DND-41 (cell line): ENCODE measurements at regions not wholly inside any gene's neighbourhood (a gene's known extent, or its start where the extent isn't known, plus 50 kb on each side); places are given as distances from the start of the nearest gene placed in this dataset.

Experiments
- ATAC-seq: fragments of 200-7000 bp; cut with Tn5 transposase; 3 replicates; pipeline ENCODE4 v1.9.1; 2021; ENCODE audit warnings: low read depth; ENCODE audit not compliant: insufficient read depth
- DNase-seq: peaks from one replicate; pipeline ENCODE4 v3.0.0-alpha.2; 2020
- H2AFZ ChIP-seq: 2 replicates; pipeline ENCODE4 v1.6.0; 2012; ENCODE audit warnings: low read depth, low read length
- H3K27ac ChIP-seq: 2 replicates; pipeline ENCODE4 v1.5.1; 2012; ENCODE audit warnings: low read length, inconsistent platforms
- H3K27me3 ChIP-seq: fragments of 200-600 bp; sonication (generic); 2 replicates; pipeline ENCODE4 v1.6.0; 2012; ENCODE audit warnings: low read length, mild to moderate bottlenecking, inconsistent platforms; ENCODE audit not compliant: insufficient read depth, poor library complexity
- H3K36me3 ChIP-seq: 2 replicates; pipeline ENCODE4 v1.5.1; 2012; ENCODE audit warnings: low read length, inconsistent platforms; ENCODE audit not compliant: insufficient read depth
- H3K4me1 ChIP-seq: 2 replicates; pipeline ENCODE4 v1.5.1; 2012; ENCODE audit warnings: mild to moderate bottlenecking, low read length; ENCODE audit not compliant: insufficient read depth
- H3K4me2 ChIP-seq: 2 replicates; pipeline ENCODE4 v1.6.0; 2012; ENCODE audit warnings: mild to moderate bottlenecking, moderate library complexity, low read length, inconsistent platforms; ENCODE audit not compliant: insufficient read depth
- H3K4me3 ChIP-seq, 2 experiments: fragments of 200-600 bp in 1 of 2; shearing (Covaris generic) in 1 of 2; 2 replicates each; pipeline ENCODE4 v1.5.1; 2012 to 2016; ENCODE audit warnings: inconsistent platforms in 2 of 2, low read length in 2 of 2, mild to moderate bottlenecking in 2 of 2, low read depth in 1 of 2, moderate library complexity in 1 of 2
- H3K79me2 ChIP-seq: 2 replicates; pipeline ENCODE4 v1.6.0; 2012; ENCODE audit warnings: low read length, inconsistent platforms; ENCODE audit not compliant: insufficient read depth
- H3K9ac ChIP-seq: 2 replicates; pipeline ENCODE4 v1.6.0; 2012; ENCODE audit warnings: low read depth, mild to moderate bottlenecking, inconsistent platforms, low read length, moderate library complexity
- H3K9me3 ChIP-seq: 2 replicates; pipeline ENCODE4 v1.5.1; 2012; ENCODE audit warnings: low read length, moderate library complexity, mild to moderate bottlenecking, inconsistent platforms; ENCODE audit not compliant: insufficient read depth, severe bottlenecking
- H4K20me1 ChIP-seq: 2 replicates; pipeline ENCODE4 v1.6.0; 2012; ENCODE audit warnings: low read length; ENCODE audit not compliant: insufficient read depth
- CTCF ChIP-seq: IDR thresholded peaks from 2 replicates; pipeline ENCODE4 v1.5.1; 2012; ENCODE audit warnings: borderline replicate concordance, low read length, moderate library complexity, mild to moderate bottlenecking; ENCODE audit not compliant: poor library complexity, severe bottlenecking; ENCODE audit errors: extremely low read depth
- EZH2 ChIP-seq: IDR thresholded peaks from 3 replicates; pipeline ENCODE4 v1.6.1; 2012; ENCODE audit warnings: borderline replicate concordance, low read depth, mild to moderate bottlenecking, moderate library complexity, low read length, inconsistent platforms; ENCODE audit not compliant: severe bottlenecking

- Histone ChIP-seq H3K4me1 (no peaks in the 10 kb centered on the region), H3K4me2 (no peak overlapping the region), H3K9me3 (no peaks in the 10 kb centered on the region), H3K27me3 (no peaks in the 10 kb centered on the region), H3K36me3 (no peaks in the 10 kb centered on the region), H3K27ac (no peak overlapping the region), H2AFZ (no peak overlapping the region), H3K79me2 (no peaks in the 10 kb centered on the region), H4K20me1 (no peaks in the 10 kb centered on the region), H3K4me3 (no peak overlapping the region), H3K9ac (no peak overlapping the region)
- TF ChIP-seq CTCF (no peak), EZH2 (no peak)
- DNase-seq = no peak
- no peak for ATAC-seq
These were observed 812.3 kb upstream of the ROBO1 start for GRCh38 chr3:80580146-80580545.

- DNase-seq = no peak
- Histone ChIP-seq H4K20me1 (no peaks in the 10 kb centered on the region), H3K9me3 (no peaks in the 10 kb centered on the region), H3K9ac (no peak overlapping the region), H3K4me2 (no peak overlapping the region), H3K4me1 (no peaks in the 10 kb centered on the region), H2AFZ (no peak overlapping the region), H3K4me3 (no peak overlapping the region), H3K79me2 (no peaks in the 10 kb centered on the region), H3K27ac (no peak overlapping the region), H3K27me3 (no peaks in the 10 kb centered on the region), H3K36me3 (no peaks in the 10 kb centered on the region)
- no peak for ATAC-seq
- TF ChIP-seq EZH2 (no peak), CTCF (no peak)
These were observed 796.6 kb upstream of the ROBO1 start for GRCh38 chr3:80564391-80564790.

GRCh38 chr3:80559701-80560100 lies 791.9 kb upstream of the ROBO1 start:
- Histone ChIP-seq H3K4me1 (no peaks in the 10 kb centered on the region), H3K9me3 (no peaks in the 10 kb centered on the region), H3K4me2 (no peak overlapping the region), H4K20me1 (no peaks in the 10 kb centered on the region), H3K27me3 (no peaks in the 10 kb centered on the region), H3K79me2 (no peaks in the 10 kb centered on the region), H2AFZ (no peak overlapping the region), H3K4me3 (no peak overlapping the region), H3K36me3 (no peaks in the 10 kb centered on the region), H3K27ac (no peak overlapping the region), H3K9ac (no peak overlapping the region)
- no peak for TF ChIP-seq CTCF
- no peak for TF ChIP-seq EZH2
- no peak for DNase-seq
- ATAC-seq = no peak

- H3K9me3 ChIP-seq = no peaks in the 10 kb centered on the region
- H3K4me2 ChIP-seq = no peak overlapping the region
- no peaks in the 10 kb centered on the region for H3K27me3 ChIP-seq
- no peak overlapping the region for H2AFZ ChIP-seq
- no peak overlapping the region for H3K9ac ChIP-seq
- DNase-seq (no peak), ATAC-seq (no peak)
- H3K36me3 ChIP-seq = no peaks in the 10 kb centered on the region
- TF ChIP-seq CTCF (no peak), EZH2 (no peak)
- H3K27ac ChIP-seq = no peak overlapping the region
- no peak overlapping the region for H3K4me3 ChIP-seq
- H3K4me1 ChIP-seq = no peaks in the 10 kb centered on the region
- H4K20me1 ChIP-seq = no peaks in the 10 kb centered on the region
- no peaks in the 10 kb centered on the region for H3K79me2 ChIP-seq
These were observed 789.0 kb upstream of the ROBO1 start for GRCh38 chr3:80556763-80557162.
